Pancreas (tissue), 10 donors: ENCODE measurements at regions not wholly inside any gene's neighbourhood (a gene's known extent, or its start where the extent isn't known, plus 50 kb on each side); places are given as distances from the start of the nearest gene placed in this dataset.

ENCODE experiments used
- ATAC-seq, 4 donors: fragments of 200-7000 bp; cut with Tn5 transposase; one replicate each; pipeline versions ENCODE4 v1.8.0 to v1.9.1; 2020; ENCODE audit warnings: mild to moderate bottlenecking in 4 of 4, moderate library complexity in 4 of 4
- DNase-seq, 6 donors: peaks; one replicate each; pipeline ENCODE4 v3.0.0-alpha.2; 2020
- FAIRE-seq: peaks from 2 replicates; lab custom pipeline; 2012; peaks lifted over from hg19 to GRCh38; lab: Jason Lieb, UNC
- H3K27ac ChIP-seq, 4 donors: fragments of 200-600 bp; sonication (generic); 1 replicate in 3 of 4; 2 replicates in 1 of 4; pipeline versions ENCODE4 v1.5.0 to v1.8.0; 2020
- H3K27me3 ChIP-seq, 4 donors: fragments of 200-600 bp; one replicate each; pipeline ENCODE4 v1.8.0; 2021
- H3K36me3 ChIP-seq, 3 donors: fragments of 200-600 bp; sonication (generic) in 1 of 3; one replicate each; pipeline versions ENCODE4 v1.5.0 to v1.8.0; 2020 to 2021
- H3K4me1 ChIP-seq, 3 donors: fragments of 200-600 bp; one replicate each; pipeline ENCODE4 v1.8.0; 2021
- H3K4me3 ChIP-seq, 4 donors: fragments of 200-600 bp; sonication (generic) in 2 of 4; one replicate each; pipeline versions ENCODE4 v1.5.0 to v1.8.0; 2020 to 2021
- H3K9me3 ChIP-seq, 4 donors: fragments of 200-600 bp; one replicate each; pipeline ENCODE4 v1.8.0; 2021
- WGBS, 2 donors: extraction: QIAGEN DNeasy Blood & Tissue Kit; methylation state at CpG; one replicate each; pipeline ENCODE4 v1.1.7; 2013; 5-methylcytosine and 5-hydroxymethylcytosine counted together
- intact Hi-C, 3 donors: fragments of 100-400 bp; cut with DNase I; formaldehyde crosslinking; loops; one replicate each; pipeline versions ENCODE4 v1.11.1 to v1.14.2; 2022
- TF ChIP-seq, protein P1 (sequence below), 4 donors: fragments of 200-600 bp; sonication (generic) in 3 of 4; IDR thresholded peaks; one replicate each; pipeline versions ENCODE4 v1.5.0 to v1.8.0; 2021; ENCODE audit warnings: antibody characterized with exemption in 4 of 4
- donor health status: healthy with polysubstance abuse.
- donor health status: DM: no; HTN: no; CAD: no; lungs with moderate emphysema.
- donor health status: DM: no; HTN: no; CAD: no.
- donor health status: control.
- donor health status: control.
- donor health status: Bipolar disorder and iron deficiency.
- donor health status: DM: yes; HTN: yes; CAD: no.
- donor health status: DM: no; HTN: no; CAD: no.
- donor health status: DM: no; HTN: no; CAD: no.
- donor health status: DM: yes; HTN: yes; CAD: no.

DNA sequence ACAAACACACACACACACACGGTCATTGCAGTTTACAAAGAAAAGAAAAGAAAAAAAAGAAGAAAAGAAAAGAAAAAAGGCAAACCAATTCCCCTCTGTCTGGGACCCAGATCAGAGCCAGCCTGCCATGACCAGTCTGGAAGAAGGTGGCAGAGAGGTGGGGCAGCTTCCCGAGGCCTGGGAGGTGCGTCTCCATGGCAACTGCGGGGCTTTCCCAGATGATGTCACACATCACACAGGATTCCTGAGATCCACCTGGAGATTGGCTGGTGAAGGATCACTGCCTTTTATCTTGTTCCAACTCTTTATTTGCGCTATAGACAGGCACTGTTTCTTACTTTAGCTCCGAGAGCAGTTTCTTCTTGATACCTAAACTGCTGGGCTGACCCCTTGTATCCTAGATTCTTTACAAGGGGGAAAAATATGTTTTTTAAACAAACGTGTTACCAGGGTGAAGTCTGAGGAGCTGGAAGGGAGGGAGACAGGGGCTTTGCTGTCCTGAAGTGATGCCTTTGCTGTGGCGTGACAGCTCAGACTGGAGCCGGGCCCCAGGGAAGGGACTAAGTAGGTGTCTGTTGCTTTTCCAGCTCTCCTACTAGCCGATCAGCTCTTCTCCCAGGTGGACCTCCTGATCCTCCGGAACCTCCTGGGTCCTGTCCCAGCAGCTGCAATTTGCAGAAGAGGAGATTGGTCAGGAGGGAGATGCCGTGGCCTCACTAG is 298.5 kb downstream of the KLF6 start:
- intact Hi-C loops = no loop called here
- ATAC-seq (peak; percentile 62 to 87 (median 82)), DNase-seq (peak; percentile 73 to 83 (median 78)), FAIRE-seq (no peak)
- peaks cover 0 to 9% (median 0%) of the 10 kb centered on the region in 4 donors for H3K27me3 ChIP-seq
- H3K27ac ChIP-seq = peak overlapping the region in 2 of 4 donors; percentile 47 to 54
- no peaks in the 10 kb centered on the region for H3K36me3 ChIP-seq
- H3K4me1 ChIP-seq = no peaks in the 10 kb centered on the region
- H3K4me3 ChIP-seq = no peak overlapping the region
- TF ChIP-seq, protein P1, sequence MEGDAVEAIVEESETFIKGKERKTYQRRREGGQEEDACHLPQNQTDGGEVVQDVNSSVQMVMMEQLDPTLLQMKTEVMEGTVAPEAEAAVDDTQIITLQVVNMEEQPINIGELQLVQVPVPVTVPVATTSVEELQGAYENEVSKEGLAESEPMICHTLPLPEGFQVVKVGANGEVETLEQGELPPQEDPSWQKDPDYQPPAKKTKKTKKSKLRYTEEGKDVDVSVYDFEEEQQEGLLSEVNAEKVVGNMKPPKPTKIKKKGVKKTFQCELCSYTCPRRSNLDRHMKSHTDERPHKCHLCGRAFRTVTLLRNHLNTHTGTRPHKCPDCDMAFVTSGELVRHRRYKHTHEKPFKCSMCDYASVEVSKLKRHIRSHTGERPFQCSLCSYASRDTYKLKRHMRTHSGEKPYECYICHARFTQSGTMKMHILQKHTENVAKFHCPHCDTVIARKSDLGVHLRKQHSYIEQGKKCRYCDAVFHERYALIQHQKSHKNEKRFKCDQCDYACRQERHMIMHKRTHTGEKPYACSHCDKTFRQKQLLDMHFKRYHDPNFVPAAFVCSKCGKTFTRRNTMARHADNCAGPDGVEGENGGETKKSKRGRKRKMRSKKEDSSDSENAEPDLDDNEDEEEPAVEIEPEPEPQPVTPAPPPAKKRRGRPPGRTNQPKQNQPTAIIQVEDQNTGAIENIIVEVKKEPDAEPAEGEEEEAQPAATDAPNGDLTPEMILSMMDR (IDR thresholded peaks at IDR 0.05) = no peak
- 34 to 36% methylated on average over 12 of the region's 12 CpGs for WGBS, 2 donors
- no peaks in the 10 kb centered on the region for H3K9me3 ChIP-seq

DNA sequence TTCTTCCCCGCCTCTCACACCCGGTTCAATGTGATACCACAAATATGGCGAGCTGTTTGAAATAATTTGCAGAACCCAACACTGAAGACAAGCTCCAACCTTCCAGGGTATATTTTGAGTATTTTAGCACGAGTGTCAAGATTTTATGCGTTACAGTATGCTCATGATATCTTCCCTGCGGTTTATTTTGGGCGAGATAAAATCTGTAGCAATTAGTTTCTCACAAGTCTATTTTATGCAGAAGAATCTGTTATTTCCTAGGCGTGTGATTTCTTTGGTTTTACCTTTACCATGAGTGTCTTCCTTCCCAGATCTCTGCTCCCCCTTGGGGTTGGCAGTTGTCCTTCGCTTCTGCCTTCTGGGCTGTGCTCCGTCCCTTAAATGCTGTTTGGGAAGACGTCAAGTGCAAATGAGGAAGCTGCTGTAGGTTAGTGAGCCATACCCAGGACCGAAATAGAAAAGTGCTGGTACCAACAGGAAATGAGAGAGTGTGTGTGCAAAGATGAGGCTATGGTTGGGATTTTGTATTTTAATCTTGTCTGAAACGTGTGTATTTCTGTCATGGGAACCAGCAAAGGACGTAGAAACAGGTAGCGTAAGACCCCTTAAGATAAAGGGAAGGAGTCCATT is 299.8 kb downstream of the KLF6 start:
- ATAC-seq (peak in 2 of 4 donors; percentile 9 to 13), DNase-seq (no peak), FAIRE-seq (no peak)
- H3K4me1 ChIP-seq = no peaks in the 10 kb centered on the region
- H3K27me3 ChIP-seq = peaks cover 0 to 9% (median 0%) of the 10 kb centered on the region in 4 donors
- intact Hi-C loops = no loop called here
- TF ChIP-seq, protein P1 (IDR thresholded peaks at IDR 0.05) = no peak
- H3K9me3 ChIP-seq = no peaks in the 10 kb centered on the region
- no peak overlapping the region for H3K4me3 ChIP-seq
- no peaks in the 10 kb centered on the region for H3K36me3 ChIP-seq
- H3K27ac ChIP-seq = no peak overlapping the region
- WGBS, 2 donors = 64 to 82% methylated on average over 15 of the region's 15 CpGs

DNA sequence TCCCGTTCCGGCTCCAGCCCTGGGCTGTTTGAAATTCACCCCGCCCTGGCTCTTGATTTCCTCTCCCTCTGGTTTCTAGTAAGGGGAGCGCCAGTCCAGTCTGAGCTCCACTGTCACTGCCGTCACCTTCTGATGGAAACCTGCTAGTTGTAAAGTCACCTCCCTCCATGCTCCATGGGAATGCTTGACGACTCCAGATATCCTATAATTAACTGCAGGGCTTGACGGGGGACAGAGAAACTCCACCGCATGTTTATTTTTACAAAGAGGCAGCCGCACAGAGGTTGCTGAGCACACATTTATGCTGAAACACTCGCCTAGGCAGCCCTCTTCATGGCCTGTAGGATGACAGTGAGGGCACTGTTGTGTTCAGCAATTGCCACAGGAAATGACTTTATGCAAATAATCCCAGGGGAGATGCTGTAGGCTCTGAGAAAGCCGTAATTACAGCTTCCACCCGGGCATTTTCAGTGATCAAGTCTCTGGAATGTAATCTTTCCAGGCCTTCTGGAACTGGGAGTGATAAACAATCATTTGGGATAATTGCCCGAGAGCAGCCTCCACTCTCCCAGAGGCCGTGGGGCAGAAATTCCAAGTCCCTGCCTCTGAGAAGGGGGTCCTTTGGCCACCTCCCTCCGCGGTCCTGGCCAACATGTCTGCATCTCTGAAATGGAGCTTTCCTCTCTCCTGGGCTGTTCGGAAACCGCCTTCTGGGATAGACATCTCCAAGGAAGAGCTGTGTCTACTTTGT is 300.5 kb downstream of the KLF6 start:
- no peaks in the 10 kb centered on the region for H3K4me1 ChIP-seq
- 50 to 57% methylated on average over 18 of the region's 18 CpGs for WGBS, 2 donors
- no peak overlapping the region for H3K27ac ChIP-seq
- intact Hi-C loops = no loop called here
- DNase-seq (no peak), ATAC-seq (no peak), FAIRE-seq (no peak)
- H3K9me3 ChIP-seq = no peaks in the 10 kb centered on the region
- no peak overlapping the region for H3K4me3 ChIP-seq
- H3K36me3 ChIP-seq = no peaks in the 10 kb centered on the region
- TF ChIP-seq, protein P1 (IDR thresholded peaks at IDR 0.05) = no peak
- peaks cover 0 to 9% (median 0%) of the 10 kb centered on the region in 4 donors for H3K27me3 ChIP-seq

GRCh38 chr10:3482200-3482993 is 302.6 kb downstream of the KLF6 start:
- no peaks in the 10 kb centered on the region for H3K4me1 ChIP-seq
- H3K36me3 ChIP-seq = no peaks in the 10 kb centered on the region
- H3K27me3 ChIP-seq = peaks cover 0 to 9% (median 0%) of the 10 kb centered on the region in 4 donors
- peak; percentile 81 for FAIRE-seq
- 7% methylated on average over 17 of the region's 17 CpGs for WGBS, 2 donors
- no peaks in the 10 kb centered on the region for H3K9me3 ChIP-seq
- H3K27ac ChIP-seq = peak overlapping the region in 3 of 4 donors; percentile 46 to 74 (median 55)
- H3K4me3 ChIP-seq = peak overlapping the region in 1 of 4 donors; percentile 10
- TF ChIP-seq, protein P1 (IDR thresholded peaks at IDR 0.05) = no peak
- ATAC-seq = peak; percentile 85 to 93 (median 90)
- peak in 3 of 6 donors; percentile 53 to 69 (median 65) for DNase-seq
- intact Hi-C loops = no loop called here
